Activated CD4-positive, CD25-positive, alpha-beta regulatory T cell treated with anti-CD3 and anti-CD28 coated beads, Interleukin-2, amount 50 U/mL, for 72 hours (primary cell): ENCODE measurements at regions not wholly inside any gene's neighbourhood (a gene's known extent, or its start where the extent isn't known, plus 50 kb on each side); places are given as distances from the start of the nearest gene placed in this dataset.
"Not testable (repeated sequence)": the region's sequence is repeated elsewhere in the genome, so short reads cannot be mapped to it uniquely, and the experiment has no call there.

ENCODE experiments used
- DNase-seq: peaks from one replicate; pipeline ENCODE4 v3.0.0; 2021

- no peak for DNase-seq
Measured at GRCh38 chr2:47295131-47295980, 73.8 kb upstream of the EPCAM start.

- no peak for DNase-seq
Measured at GRCh38 chr2:47293976-47294375, 75.1 kb upstream of the EPCAM start.

GRCh38 chr2:47288864-47289263, 80.2 kb upstream of the EPCAM start:
- no peak for DNase-seq

- no peak for DNase-seq
Measured at GRCh38 chr2:47283659-47284058, 85.5 kb upstream of the EPCAM start.

GRCh38 chr2:47282621-47283272, 86.4 kb upstream of the EPCAM start:
- no peak for DNase-seq

- not testable (repeated sequence) for DNase-seq
Measured at GRCh38 chr2:47279525-47279924, 89.6 kb upstream of the EPCAM start.

- DNase-seq = no peak
Measured at GRCh38 chr2:47277987-47278386, 91.1 kb upstream of the EPCAM start.

GRCh38 chr2:47277187-47277586, 91.9 kb upstream of the EPCAM start:
- no peak for DNase-seq

GRCh38 chr2:47276061-47276460, 93.0 kb upstream of the EPCAM start:
- no peak for DNase-seq

- no peak for DNase-seq
Measured at GRCh38 chr2:47274054-47274782, 94.9 kb upstream of the EPCAM start.

- no peak for DNase-seq
Measured at GRCh38 chr2:47272905-47273758, 96.0 kb upstream of the EPCAM start.

GRCh38 chr2:47272031-47272864, 95.9 kb upstream of the CALM2 start:
- peak; percentile 72 for DNase-seq

GRCh38 chr2:47271054-47272000, 95.0 kb upstream of the CALM2 start:
- DNase-seq = no peak

GRCh38 chr2:47270421-47270820, 94.1 kb upstream of the CALM2 start:
- no peak for DNase-seq

- no peak for DNase-seq
Measured at GRCh38 chr2:47269316-47270232, 93.3 kb upstream of the CALM2 start.

- DNase-seq = no peak
Measured at GRCh38 chr2:47267711-47268086, 91.4 kb upstream of the CALM2 start.

GRCh38 chr2:47266939-47267710, 90.8 kb upstream of the CALM2 start:
- no peak for DNase-seq

GRCh38 chr2:47265751-47266231, 89.5 kb upstream of the CALM2 start:
- no peak for DNase-seq

GRCh38 chr2:47265158-47265557, 88.8 kb upstream of the CALM2 start:
- no peak for DNase-seq
